Pancreas (tissue), 10 donors: ENCODE measurements at regions not wholly inside any gene's neighbourhood (a gene's known extent, or its start where the extent isn't known, plus 50 kb on each side); places are given as distances from the start of the nearest gene placed in this dataset.

ENCODE experiments used
- ATAC-seq, 4 donors: fragments of 200-7000 bp; cut with Tn5 transposase; one replicate each; pipeline versions ENCODE4 v1.8.0 to v1.9.1; 2020; ENCODE audit warnings: mild to moderate bottlenecking in 4 of 4, moderate library complexity in 4 of 4
- DNase-seq, 6 donors: peaks; one replicate each; pipeline ENCODE4 v3.0.0-alpha.2; 2020
- FAIRE-seq: peaks from 2 replicates; lab custom pipeline; 2012; peaks lifted over from hg19 to GRCh38; lab: Jason Lieb, UNC
- H3K27ac ChIP-seq, 4 donors: fragments of 200-600 bp; sonication (generic); 1 replicate in 3 of 4; 2 replicates in 1 of 4; pipeline versions ENCODE4 v1.5.0 to v1.8.0; 2020
- H3K27me3 ChIP-seq, 4 donors: fragments of 200-600 bp; one replicate each; pipeline ENCODE4 v1.8.0; 2021
- H3K36me3 ChIP-seq, 3 donors: fragments of 200-600 bp; sonication (generic) in 1 of 3; one replicate each; pipeline versions ENCODE4 v1.5.0 to v1.8.0; 2020 to 2021
- H3K4me1 ChIP-seq, 3 donors: fragments of 200-600 bp; one replicate each; pipeline ENCODE4 v1.8.0; 2021
- H3K4me3 ChIP-seq, 4 donors: fragments of 200-600 bp; sonication (generic) in 2 of 4; one replicate each; pipeline versions ENCODE4 v1.5.0 to v1.8.0; 2020 to 2021
- H3K9me3 ChIP-seq, 4 donors: fragments of 200-600 bp; one replicate each; pipeline ENCODE4 v1.8.0; 2021
- CTCF ChIP-seq, 4 donors: fragments of 200-600 bp; sonication (generic) in 3 of 4; IDR thresholded peaks; one replicate each; pipeline versions ENCODE4 v1.5.0 to v1.8.0; 2021; ENCODE audit warnings: antibody characterized with exemption in 4 of 4
- WGBS, 2 donors: extraction: QIAGEN DNeasy Blood & Tissue Kit; methylation state at CpG; one replicate each; pipeline ENCODE4 v1.1.7; 2013; 5-methylcytosine and 5-hydroxymethylcytosine counted together
- intact Hi-C, 3 donors: fragments of 100-400 bp; cut with DNase I; formaldehyde crosslinking; loops; one replicate each; pipeline versions ENCODE4 v1.11.1 to v1.14.2; 2022
- donor health status: healthy with polysubstance abuse.
- donor health status: DM: no; HTN: no; CAD: no; lungs with moderate emphysema.
- donor health status: DM: no; HTN: no; CAD: no.
- donor health status: control.
- donor health status: control.
- donor health status: Bipolar disorder and iron deficiency.
- donor health status: DM: yes; HTN: yes; CAD: no.
- donor health status: DM: no; HTN: no; CAD: no.
- donor health status: DM: no; HTN: no; CAD: no.
- donor health status: DM: yes; HTN: yes; CAD: no.

DNA sequence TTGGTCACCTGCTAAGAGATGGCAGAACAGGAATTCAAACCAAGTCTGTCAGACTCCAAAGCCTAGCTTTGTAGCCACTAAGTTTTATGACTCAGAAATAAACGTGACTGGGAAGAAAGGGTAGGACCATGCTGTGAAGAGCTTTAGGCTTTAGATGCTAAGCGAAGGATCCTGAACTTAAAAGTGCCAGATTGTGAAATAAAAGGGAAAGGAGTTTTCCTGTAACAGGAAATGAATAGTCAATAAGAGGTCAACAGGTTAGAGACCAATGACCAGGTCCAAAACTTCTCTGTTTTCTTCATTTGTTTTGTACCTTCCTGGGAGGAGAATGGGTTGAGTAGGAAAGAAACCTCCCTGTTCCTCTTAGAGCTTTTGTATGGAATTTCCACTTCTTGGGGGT is 98.8 kb upstream of the EOLA2 start:
- ATAC-seq (no peak), DNase-seq (no peak), FAIRE-seq (no peak)
- Histone ChIP-seq H3K36me3 (no peaks in the 10 kb centered on the region), H3K27me3 (no peaks in the 10 kb centered on the region), H3K4me1 (no peaks in the 10 kb centered on the region), H3K4me3 (no peak overlapping the region), H3K27ac (no peak overlapping the region), H3K9me3 (no peaks in the 10 kb centered on the region)
- intact Hi-C loops = no loop called here
- no peak for TF ChIP-seq CTCF (IDR thresholded peaks at IDR 0.05)
- 43 to 60% methylated on average over 2 of the region's 2 CpGs for WGBS, 2 donors

- FAIRE-seq (no peak), DNase-seq (no peak), ATAC-seq (no peak)
- H3K27ac ChIP-seq = no peak overlapping the region
- intact Hi-C loops = no loop called here
- H3K4me1 ChIP-seq = no peaks in the 10 kb centered on the region
- H3K36me3 ChIP-seq = no peaks in the 10 kb centered on the region
- no peaks in the 10 kb centered on the region for H3K9me3 ChIP-seq
- no peak for TF ChIP-seq CTCF (IDR thresholded peaks at IDR 0.05)
- H3K4me3 ChIP-seq = no peak overlapping the region
- H3K27me3 ChIP-seq = no peaks in the 10 kb centered on the region
- 54 to 65% methylated on average over 3 of the region's 3 CpGs for WGBS, 2 donors
Observed at GRCh38 chrX:150038315-150038714, 100.0 kb upstream of the EOLA2 start.

GRCh38 chrX:150038986-150039599 is 100.8 kb upstream of the EOLA2 start:
- no peak for TF ChIP-seq CTCF (IDR thresholded peaks at IDR 0.05)
- 75 to 77% methylated on average over 1 of the region's 1 CpG for WGBS, 2 donors
- no peak for DNase-seq
- no peak for ATAC-seq
- Histone ChIP-seq H3K27me3 (no peaks in the 10 kb centered on the region), H3K9me3 (no peaks in the 10 kb centered on the region), H3K27ac (no peak overlapping the region), H3K4me1 (no peaks in the 10 kb centered on the region), H3K4me3 (no peak overlapping the region), H3K36me3 (no peaks in the 10 kb centered on the region)
- FAIRE-seq = peak; percentile 90
- intact Hi-C loops = no loop called here

GRCh38 chrX:150041208-150041607 is 102.9 kb upstream of the EOLA2 start:
- FAIRE-seq = no peak
- ATAC-seq = no peak
- DNase-seq = no peak
- Histone ChIP-seq H3K9me3 (no peaks in the 10 kb centered on the region), H3K4me1 (no peaks in the 10 kb centered on the region), H3K27ac (no peak overlapping the region), H3K36me3 (no peaks in the 10 kb centered on the region), H3K4me3 (no peak overlapping the region), H3K27me3 (no peaks in the 10 kb centered on the region)
- 45 to 78% methylated on average over 2 of the region's 2 CpGs for WGBS, 2 donors
- TF ChIP-seq CTCF (IDR thresholded peaks at IDR 0.05) = no peak
- intact Hi-C loops = no loop called here

- WGBS, 2 donors = 43 to 48% methylated on average over 2 of the region's 2 CpGs
- Histone ChIP-seq H3K4me1 (no peaks in the 10 kb centered on the region), H3K27ac (no peak overlapping the region), H3K36me3 (no peaks in the 10 kb centered on the region), H3K4me3 (no peak overlapping the region), H3K27me3 (no peaks in the 10 kb centered on the region), H3K9me3 (no peaks in the 10 kb centered on the region)
- intact Hi-C loops = no loop called here
- FAIRE-seq = no peak
- ATAC-seq = no peak
- no peak for DNase-seq
- TF ChIP-seq CTCF (IDR thresholded peaks at IDR 0.05) = no peak
Observed at GRCh38 chrX:150044556-150044955, 106.3 kb upstream of the EOLA2 start.
